Neural cell (in vitro differentiated cells): ENCODE measurements at regions not wholly inside any gene's neighbourhood (a gene's known extent, or its start where the extent isn't known, plus 50 kb on each side); places are given as distances from the start of the nearest gene placed in this dataset.

ENCODE experiments used
- H2AFZ ChIP-seq: fragments of 200-600, 300-800 bp; sonication (generic), shearing (Covaris generic); 2 replicates; pipeline ENCODE4 v1.6.0; 2014; ENCODE audit warnings: low read depth, mild to moderate bottlenecking, antibody characterized with exemption, low read length, moderate library complexity
- H3F3A ChIP-seq: fragments of 200-600 bp; shearing (Covaris generic); 2 replicates; pipeline ENCODE4 v1.6.1; 2016; ENCODE audit warnings: mild to moderate bottlenecking, moderate library complexity, mixed read lengths, antibody characterized with exemption, low read length; ENCODE audit not compliant: insufficient read depth, poor library complexity, severe bottlenecking
- H3K27ac ChIP-seq: fragments of 200-600, 300-800 bp; sonication (generic), shearing (Covaris generic); 2 replicates; pipeline ENCODE4 v1.5.1; 2014; ENCODE audit warnings: mild to moderate bottlenecking, low read length, moderate library complexity
- H3K27me3 ChIP-seq: fragments of 300-800, 200-600 bp; sonication (generic), shearing (Covaris generic); 2 replicates; pipeline ENCODE4 v1.6.0; 2014; ENCODE audit warnings: mild to moderate bottlenecking, low read depth, low read length, moderate library complexity; ENCODE audit not compliant: insufficient read depth
- H3K36me3 ChIP-seq: fragments of 300-800, 200-600 bp; sonication (generic), shearing (Covaris generic); 2 replicates; pipeline ENCODE4 v1.5.1; 2014; ENCODE audit warnings: mild to moderate bottlenecking, antibody characterized with exemption, low read length, moderate library complexity; ENCODE audit not compliant: insufficient read depth
- H3K4me2 ChIP-seq: fragments of 300-800, 200-600 bp; sonication (generic), shearing (Covaris generic); 2 replicates; pipeline ENCODE4 v1.6.0; 2014; ENCODE audit warnings: mild to moderate bottlenecking, low read length
- H3K4me3 ChIP-seq: fragments of 300-800, 200-600 bp; sonication (generic), shearing (Covaris generic); 2 replicates; pipeline ENCODE4 v1.5.1; 2014; ENCODE audit warnings: mild to moderate bottlenecking, low read length, moderate library complexity
- H3K79me2 ChIP-seq: fragments of 200-600 bp; shearing (Covaris generic); replicated peaks from 2 replicates; pipeline ENCODE4 v1.6.0; 2014; ENCODE audit warnings: mild to moderate bottlenecking, low read length, moderate library complexity; ENCODE audit not compliant: insufficient read depth
- H3K9ac ChIP-seq: fragments of 300-800, 200-600 bp; sonication (generic), shearing (Covaris generic); 2 replicates; pipeline ENCODE4 v1.6.1; 2016; ENCODE audit warnings: mild to moderate bottlenecking, low read length, mixed read lengths
- H3K9me2 ChIP-seq: fragments of 200-600 bp; shearing (Covaris generic); 2 replicates; pipeline ENCODE4 v1.6.1; 2016; ENCODE audit warnings: mild to moderate bottlenecking, low read length, mixed read lengths; ENCODE audit not compliant: insufficient read depth
- H3K9me3 ChIP-seq: fragments of 200-600, 300-800 bp; sonication (generic), shearing (Covaris generic); 2 replicates; pipeline ENCODE4 v1.6.1; 2016; ENCODE audit warnings: mild to moderate bottlenecking, mixed run types, low read length, moderate library complexity, mixed read lengths
- H4K20me1 ChIP-seq: fragments of 200-600 bp; shearing (Covaris generic); 2 replicates; pipeline ENCODE4 v1.6.1; 2016; ENCODE audit warnings: mild to moderate bottlenecking, mixed run types; ENCODE audit not compliant: insufficient read depth
- CTCF ChIP-seq: fragments of 450-650 bp; IDR thresholded peaks from 2 replicates; pipeline ENCODE4 v1.5.1; 2014; ENCODE audit warnings: antibody characterized with exemption, mild to moderate bottlenecking, moderate library complexity; ENCODE audit not compliant: poor library complexity, severe bottlenecking
- EP300 ChIP-seq: fragments of 450-650 bp; conservative IDR thresholded peaks from 2 replicates; pipeline ENCODE4 v1.6.1; 2014; ENCODE audit warnings: antibody characterized with exemption, mild to moderate bottlenecking, moderate library complexity; ENCODE audit not compliant: poor library complexity, severe bottlenecking
- EZH2 ChIP-seq: fragments of 200-600, 300-800 bp; shearing (Covaris generic), sonication (generic); IDR thresholded peaks from 2 replicates; pipeline ENCODE4 v1.6.1; 2014; ENCODE audit warnings: antibody characterized with exemption, low read length, borderline replicate concordance, mild to moderate bottlenecking; ENCODE audit not compliant: insufficient read depth, poor library complexity, severe bottlenecking
- MXI1 ChIP-seq: fragments of 450-650 bp; conservative IDR thresholded peaks from 2 replicates; pipeline ENCODE4 v1.6.1; 2014; ENCODE audit warnings: antibody characterized with exemption, mild to moderate bottlenecking; ENCODE audit not compliant: poor library complexity, severe bottlenecking
- POLR2AphosphoS5 ChIP-seq: IDR thresholded peaks from 2 replicates; pipeline ENCODE4 v1.6.1; 2012
- RAD21 ChIP-seq: fragments of 450-650 bp; conservative IDR thresholded peaks from 2 replicates; pipeline ENCODE4 v1.6.1; 2014; ENCODE audit warnings: antibody characterized with exemption, mild to moderate bottlenecking, moderate library complexity
- REST ChIP-seq: IDR thresholded peaks from 2 replicates; pipeline ENCODE4 v1.6.1; 2012; ENCODE audit warnings: borderline replicate concordance
- SMC3 ChIP-seq: fragments of 450-650 bp; conservative IDR thresholded peaks from 2 replicates; pipeline ENCODE4 v1.6.1; 2014; ENCODE audit warnings: antibody characterized with exemption, mild to moderate bottlenecking, moderate library complexity; ENCODE audit not compliant: poor library complexity
- TAF1 ChIP-seq: IDR thresholded peaks from 2 replicates; pipeline ENCODE4 v1.6.1; 2012; ENCODE audit warnings: low read depth

- no peak overlapping the region for H3K4me3 ChIP-seq
- H3K4me2 ChIP-seq = no peak overlapping the region
- no peaks in the 10 kb centered on the region for H3K27me3 ChIP-seq
- no peaks in the 10 kb centered on the region for H3F3A ChIP-seq
- H4K20me1 ChIP-seq = no peaks in the 10 kb centered on the region
- no peak overlapping the region for H2AFZ ChIP-seq
- H3K9me2 ChIP-seq = no peaks in the 10 kb centered on the region
- no peaks in the 10 kb centered on the region for H3K79me2 ChIP-seq
- no peak overlapping the region for H3K9ac ChIP-seq
- TF ChIP-seq CTCF (no peak), RAD21 (no peak), POLR2AphosphoS5 (no peak), EP300 (no peak), REST (no peak), EZH2 (no peak), SMC3 (no peak)
- no peak overlapping the region for H3K27ac ChIP-seq
- H3K36me3 ChIP-seq = no peaks in the 10 kb centered on the region
- no peaks in the 10 kb centered on the region for H3K9me3 ChIP-seq
These were observed 61.9 kb upstream of the ZNF281 start for GRCh38 chr1:200471739-200472138.

GRCh38 chr1:200468264-200469001 is 58.6 kb upstream of the ZNF281 start:
- Histone ChIP-seq H3K36me3 (no peaks in the 10 kb centered on the region), H3K4me2 (no peak overlapping the region), H3K4me3 (no peak overlapping the region), H3K27ac (no peak overlapping the region), H3K27me3 (no peaks in the 10 kb centered on the region), H3F3A (no peaks in the 10 kb centered on the region), H3K9me3 (no peaks in the 10 kb centered on the region), H3K79me2 (no peaks in the 10 kb centered on the region), H3K9ac (no peak overlapping the region), H3K9me2 (no peaks in the 10 kb centered on the region), H2AFZ (no peak overlapping the region), H4K20me1 (no peaks in the 10 kb centered on the region)
- TF ChIP-seq SMC3 (no peak), MXI1 (no peak), TAF1 (no peak), CTCF (no peak), EZH2 (no peak), POLR2AphosphoS5 (no peak), EP300 (no peak)
